HG03066 (cell line): ENCODE measurements at regions not wholly inside any gene's neighbourhood (a gene's known extent, or its start where the extent isn't known, plus 50 kb on each side); places are given as distances from the start of the nearest gene placed in this dataset.

Experiments
- ATAC-seq: cut with Tn5 transposase; IDR thresholded peaks from one replicate; pipeline ENCODE4 v1.9.1; 2021; ENCODE audit warnings: low read depth; ENCODE audit not compliant: unreplicated experiment

DNA sequence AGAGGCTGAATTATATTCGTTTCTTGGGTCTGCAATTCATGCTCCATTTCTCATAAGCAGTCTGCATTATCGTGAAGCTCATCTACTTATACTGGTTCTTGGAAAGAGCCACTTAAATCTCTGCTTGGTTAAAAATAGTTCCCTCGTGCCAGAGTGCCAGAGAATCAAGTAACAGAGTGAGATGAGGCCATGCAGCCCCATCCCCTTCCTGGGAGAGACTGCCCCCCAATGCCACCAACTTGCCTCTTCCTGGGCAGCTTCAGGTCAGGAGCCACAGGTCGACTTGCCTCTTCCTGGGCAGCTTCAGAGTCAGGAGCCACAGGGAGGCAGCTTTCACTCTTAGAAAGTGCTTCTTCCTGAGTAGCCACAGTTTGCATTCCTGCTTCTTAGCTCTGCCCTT lies 223.9 kb upstream of the ZBED5 start:
- ATAC-seq: no peak

DNA sequence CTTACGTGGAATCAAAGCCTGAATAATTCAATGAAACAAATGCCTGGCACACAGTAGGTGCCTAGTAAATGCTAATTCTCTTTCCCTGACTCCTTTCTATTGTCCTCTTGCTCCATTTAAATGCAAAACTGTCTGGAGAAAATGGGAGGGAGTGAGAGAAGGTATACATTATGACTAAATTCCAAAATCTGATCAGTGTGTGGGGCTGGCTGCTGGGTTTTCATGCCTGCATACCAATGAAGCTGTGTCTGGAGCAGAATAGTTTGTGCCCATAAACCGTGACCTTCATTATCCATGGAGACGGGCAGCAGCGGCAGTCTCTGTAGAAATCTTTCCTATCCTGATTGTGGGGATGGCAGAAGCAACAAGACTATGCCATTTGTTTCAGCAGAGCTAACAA lies 223.4 kb upstream of the ZBED5 start:
- no peak for ATAC-seq

DNA sequence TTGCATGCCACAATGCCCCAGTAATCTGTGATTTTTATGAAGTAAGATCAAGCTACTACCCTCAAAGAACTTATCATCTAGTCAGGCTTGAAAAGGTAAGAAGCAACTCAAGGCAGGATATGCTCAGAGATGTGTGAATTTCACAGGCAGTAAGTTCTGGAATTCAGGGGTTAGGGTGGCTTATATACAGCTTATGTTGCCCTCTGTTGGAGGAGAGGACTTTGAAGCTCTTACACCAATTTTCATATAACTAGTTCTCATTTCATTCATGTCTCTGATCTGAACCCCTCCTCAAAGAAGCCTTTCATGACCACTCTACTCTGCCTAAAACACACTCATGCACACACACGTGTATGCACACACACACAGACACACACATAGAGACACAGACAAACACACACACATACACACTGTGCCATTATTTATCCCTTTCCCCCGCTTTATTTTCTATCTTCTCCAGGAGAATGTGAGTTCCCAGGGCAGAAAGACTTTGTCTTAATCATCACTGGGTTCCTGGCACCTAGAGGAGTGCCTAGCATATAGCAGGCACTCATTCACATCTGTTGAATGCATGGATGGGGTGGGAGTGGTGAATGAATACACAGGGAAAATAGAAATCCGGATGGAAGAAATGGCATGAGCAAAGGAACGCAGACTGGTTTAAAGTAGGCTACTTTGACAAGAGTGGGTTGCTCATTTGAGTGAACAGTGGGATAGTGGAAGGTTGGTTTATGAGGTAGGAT lies 220.7 kb upstream of the ZBED5 start:
- no peak for ATAC-seq

DNA sequence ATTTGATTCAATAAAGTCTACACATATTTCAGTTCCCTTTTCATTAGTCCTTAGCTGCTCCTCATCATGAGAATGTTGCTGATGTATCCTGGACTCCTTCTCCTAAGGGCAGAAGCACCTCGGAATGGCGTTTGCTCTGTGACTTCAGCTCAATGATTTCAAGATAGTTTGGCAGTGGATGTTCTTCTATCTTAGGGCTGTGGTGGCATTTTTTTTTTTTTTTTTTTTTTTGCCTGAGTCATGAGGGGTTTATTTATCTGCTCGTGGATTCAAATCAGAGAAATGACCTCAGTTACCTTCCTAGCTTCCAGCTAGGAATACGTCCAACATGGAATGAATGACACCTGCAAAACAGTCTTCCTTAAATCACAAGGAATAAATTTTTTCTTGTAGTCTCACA lies 220.0 kb upstream of the ZBED5 start:
- ATAC-seq: no peak

DNA sequence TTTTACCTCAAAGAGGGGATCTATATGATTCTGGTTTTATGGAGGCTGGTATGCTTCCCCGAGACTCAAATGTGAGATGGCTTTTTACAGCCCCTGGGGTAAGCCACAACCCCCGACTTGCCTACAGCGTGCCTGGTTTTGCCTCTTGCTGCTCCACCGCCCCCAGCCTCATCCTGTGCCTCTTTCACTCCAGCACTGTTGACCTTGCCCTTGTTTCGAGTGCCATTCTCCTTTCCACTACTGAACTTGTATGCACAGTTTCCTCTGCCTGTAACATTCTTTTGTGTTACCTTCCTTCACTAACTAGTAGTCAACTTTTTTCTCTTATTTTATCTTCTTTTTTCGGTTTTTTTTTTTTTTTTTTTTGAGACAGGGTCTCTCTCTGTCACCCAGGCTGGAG lies 219.0 kb upstream of the ZBED5 start:
- ATAC-seq: no peak

DNA sequence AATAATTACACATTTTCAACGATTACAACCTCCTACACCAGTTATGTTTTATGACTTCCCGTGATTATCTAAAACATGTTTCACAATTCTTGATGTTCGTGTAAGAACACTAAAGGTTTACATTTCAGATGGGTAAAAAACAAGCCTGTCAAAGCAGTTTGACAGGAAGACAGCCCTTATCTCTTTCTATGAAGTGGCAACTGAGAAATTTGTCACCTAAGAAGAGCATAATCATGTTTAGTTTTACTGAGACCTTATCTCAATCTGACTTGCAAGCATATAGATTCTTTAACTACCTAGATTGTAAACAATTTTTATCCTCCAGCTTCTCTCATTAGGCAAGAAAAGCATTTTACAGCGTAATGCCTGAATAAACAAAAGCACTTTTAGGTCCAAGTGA lies 218.4 kb upstream of the ZBED5 start:
- no peak for ATAC-seq

DNA sequence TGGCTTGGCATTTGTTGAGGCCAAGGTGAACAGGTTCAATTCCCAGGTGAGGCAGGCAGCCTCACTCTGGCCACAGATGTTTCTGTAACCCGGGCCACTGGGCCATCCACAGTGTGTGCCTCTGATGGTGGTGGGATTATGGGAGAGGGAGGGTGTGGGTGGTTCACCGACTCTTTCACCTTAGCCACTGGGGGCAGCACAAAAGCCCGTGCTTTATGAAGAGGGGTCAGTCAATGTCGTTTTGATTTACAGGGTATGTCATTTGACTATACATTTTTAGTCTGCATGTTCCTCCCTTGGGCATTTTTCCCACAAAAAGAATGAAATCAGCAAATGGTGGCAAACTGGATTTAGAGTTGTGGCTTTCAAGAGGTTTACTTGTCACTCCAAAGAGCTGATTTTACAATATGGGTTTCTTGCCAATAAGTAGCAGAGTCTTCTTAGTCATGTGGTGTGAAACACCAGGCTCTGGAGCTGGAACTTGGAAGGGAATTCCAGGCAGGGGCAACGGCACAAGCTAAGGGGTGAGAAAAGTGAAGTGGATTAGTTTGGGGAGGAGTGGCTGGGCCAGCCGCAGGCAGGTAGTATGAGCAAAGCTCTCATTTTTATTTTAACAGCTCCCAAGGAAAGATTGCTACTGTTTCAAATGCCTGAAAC lies 217.8 kb upstream of the ZBED5 start:
- ATAC-seq: no peak

DNA sequence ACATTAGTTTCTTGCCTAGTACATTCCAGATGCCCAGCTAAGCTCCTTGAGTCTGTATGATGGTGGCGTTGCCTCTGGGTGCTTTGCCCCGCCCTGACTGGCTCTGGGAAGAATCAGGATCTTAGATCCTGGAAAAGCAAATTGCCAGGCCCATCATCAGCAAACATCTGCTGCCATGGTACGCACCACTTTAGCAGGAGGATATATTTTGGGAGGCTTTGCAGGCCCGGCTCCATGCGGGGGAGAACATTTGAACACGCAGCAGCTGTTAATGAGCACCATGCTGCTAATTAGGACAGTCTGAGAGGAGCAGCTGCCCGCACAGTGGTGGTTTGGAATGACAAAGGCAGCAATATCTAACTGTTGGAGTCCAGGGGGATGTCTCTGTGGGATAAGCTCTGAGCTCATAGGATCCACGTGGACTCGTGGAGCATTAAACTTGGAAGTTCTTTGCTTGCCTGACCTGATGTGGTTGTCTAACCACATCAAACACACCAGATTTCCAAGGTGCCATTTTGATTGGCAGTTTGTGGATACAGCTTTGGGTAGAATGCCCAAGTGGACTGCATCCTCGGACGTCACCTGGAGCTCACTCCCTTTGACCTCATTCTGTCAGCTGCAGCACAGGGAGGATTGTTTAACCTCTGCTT lies 217.0 kb upstream of the ZBED5 start:
- ATAC-seq: no peak

DNA sequence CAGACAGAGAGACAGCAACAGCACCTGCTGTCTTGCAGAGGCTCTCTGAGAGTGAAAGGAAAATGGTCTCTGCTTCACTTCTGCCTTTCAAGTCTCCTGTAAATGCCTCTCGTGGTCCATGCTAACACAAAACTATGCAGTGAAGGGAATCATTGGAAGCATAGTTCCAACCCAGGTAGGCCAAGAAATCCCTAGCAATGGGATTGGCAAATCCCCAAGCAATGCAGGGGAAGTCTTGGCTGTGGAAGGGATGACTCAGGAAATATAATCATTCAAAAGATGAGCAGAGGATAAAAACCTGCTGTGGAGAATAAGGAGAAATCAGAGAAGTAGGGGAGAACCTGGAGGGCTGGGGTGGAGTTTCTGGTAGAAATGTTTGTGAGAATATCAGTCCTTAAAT lies 216.1 kb upstream of the ZBED5 start:
- ATAC-seq: no peak

DNA sequence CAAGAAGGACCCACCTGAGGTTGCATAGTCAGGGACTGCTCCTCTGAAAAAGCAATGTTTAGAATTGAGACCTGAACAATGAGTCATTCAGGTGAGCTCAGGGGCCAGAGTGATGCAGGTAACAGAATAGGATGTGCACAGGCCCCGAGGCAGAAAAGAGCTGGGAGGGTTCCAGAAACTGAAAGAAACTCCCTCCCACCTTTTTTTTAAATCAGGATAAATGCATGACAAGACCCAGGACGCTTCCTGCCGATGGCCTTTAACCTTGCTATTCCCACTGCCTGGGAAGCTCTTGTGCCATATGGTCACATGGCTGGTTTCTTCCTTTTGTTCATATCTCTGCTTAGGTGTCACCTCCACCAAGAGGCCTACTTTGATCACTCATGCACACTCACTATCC lies 214.2 kb upstream of the ZBED5 start:
- ATAC-seq: no peak

DNA sequence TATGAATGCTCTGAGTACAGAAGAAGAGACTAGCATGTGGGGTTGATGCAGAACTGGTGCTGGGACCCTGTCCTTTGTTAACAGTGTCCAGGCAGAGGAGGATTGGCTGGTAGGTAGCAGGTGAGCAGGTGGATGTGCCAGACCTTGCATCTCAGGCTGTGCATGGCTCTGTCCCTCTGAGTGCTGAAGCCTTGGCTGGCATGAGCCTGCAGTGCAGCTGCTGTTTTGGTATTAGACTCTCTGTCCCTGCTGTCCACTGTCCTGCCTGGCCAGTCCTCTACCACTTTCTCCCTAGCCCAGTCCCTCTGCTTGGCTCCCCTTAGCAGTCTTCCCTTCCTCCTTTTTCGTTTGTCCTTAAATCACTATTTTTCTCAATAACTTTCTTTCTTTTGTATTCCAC lies 213.6 kb upstream of the ZBED5 start:
- no peak for ATAC-seq

DNA sequence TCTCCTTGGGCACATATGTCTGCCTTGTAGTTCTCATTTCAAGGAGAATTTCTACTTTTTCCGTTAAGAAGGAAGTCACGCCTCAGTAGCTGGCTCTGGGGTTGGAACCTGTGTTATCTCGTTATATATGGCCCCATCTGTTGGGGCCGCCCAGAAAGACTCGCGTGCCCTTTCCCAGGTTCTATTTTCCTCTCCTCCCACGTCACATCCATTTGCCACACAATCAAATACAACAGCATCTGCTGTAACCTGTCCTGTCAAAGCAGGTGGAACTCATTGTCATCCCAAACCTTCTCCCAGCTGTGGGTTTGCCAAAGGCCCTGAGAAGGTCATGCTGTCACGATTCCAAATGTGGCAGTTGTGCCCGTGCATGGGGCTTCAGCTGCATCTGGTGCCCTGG lies 213.1 kb upstream of the ZBED5 start:
- no peak for ATAC-seq

DNA sequence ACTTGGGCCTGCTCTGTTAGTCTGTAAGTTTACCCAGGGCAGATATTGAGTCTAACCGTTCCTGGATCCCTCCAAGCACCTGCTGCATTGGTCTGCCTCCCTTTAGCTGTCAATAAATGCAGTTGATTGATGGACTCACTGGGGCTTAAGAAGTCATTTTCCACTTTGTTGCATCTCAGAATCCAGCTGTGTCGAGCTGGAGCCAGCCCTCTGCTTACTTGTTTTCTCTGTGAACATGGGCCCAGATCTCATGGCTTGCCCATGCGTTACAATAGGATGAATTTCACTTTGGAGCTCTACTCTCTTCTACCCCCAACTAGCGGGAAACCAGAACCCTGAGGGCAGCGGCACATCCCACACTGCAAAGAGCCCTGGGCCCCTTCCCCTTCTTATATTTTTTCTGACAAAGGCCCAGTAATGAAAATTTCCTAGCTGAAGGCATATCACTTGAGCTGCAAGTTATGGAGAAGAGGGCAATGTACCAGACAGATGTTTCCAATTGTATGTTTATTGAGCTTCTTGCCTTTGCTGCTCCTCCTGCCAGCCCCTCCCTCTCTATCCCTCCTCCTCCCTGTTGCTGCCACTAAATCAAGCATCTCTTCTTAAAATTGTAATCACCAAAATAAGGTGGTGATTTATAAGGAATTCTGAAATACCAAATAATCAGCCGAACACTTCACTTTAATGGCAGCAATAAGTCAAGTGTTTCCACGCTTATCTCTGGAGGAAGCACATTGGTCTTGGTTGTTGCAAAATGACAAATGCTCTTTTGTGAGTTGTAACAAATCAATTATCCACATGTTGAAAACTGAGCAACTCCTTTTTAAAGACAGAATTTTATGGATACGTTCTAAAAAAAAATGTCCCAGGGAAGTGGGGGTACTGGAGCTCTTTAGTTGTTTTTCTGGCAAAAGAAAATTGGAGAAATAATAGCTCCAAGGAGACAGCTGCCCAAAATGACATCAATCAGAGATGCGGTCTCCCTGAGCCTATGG lies 212.3 kb upstream of the ZBED5 start:
- no peak for ATAC-seq

DNA sequence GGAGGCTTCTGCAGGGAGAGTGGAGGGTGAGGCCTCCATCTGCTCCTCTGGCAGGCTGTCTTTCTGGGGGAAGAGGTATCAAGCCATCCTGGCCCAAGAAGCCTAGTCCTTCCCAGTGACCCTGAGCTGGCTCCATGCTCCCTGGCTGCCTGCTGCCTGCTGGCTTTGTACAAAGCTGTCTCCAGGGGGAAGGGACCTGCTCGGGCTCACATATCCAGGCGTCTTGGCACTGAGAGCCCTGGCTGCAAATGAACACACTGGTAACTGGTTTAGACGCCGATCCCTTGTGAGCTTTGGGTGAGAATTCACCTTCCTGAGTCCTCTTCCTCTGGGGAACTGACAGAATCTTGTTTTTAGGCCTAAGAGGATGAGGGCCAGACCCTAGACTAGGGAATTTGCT lies 210.3 kb upstream of the ZBED5 start:
- no peak for ATAC-seq

DNA sequence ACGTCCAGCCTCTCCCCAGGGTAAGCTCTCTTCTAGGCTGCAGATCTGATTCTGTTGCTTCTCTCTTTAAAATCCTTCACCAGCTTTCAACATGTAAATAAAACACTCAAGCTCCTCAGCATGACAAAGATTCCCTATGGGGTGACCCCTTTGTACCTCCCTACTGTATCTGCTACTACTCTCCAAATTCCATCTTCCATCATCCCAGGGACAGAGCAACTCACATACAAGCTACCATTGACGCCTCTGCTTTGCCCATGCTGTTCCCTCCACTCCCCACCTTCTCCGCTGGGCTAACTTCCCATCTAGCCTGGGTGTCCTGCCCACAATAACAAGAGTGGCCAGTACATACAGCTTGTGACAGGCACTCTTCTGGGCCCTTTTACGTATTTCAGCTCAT lies 207.5 kb upstream of the ZBED5 start:
- ATAC-seq: no peak

DNA sequence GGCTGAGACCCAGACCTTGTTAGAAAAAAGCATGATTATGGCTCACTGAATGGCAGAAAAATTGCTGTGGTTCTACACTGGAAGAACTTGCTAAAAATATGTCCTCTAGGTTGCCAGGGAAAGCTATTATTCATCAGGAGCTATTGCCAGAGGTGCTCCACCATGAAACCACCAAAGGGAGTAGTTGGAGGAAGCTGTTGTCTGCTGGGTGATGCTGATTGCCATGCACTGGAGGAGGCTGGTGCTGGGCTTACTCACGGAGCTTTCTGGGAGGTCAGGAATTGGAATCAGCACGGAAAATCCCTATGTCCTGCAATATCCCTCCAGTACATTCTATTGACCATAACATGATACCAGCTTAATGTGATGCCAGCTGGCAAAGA lies 199.6 kb upstream of the ZBED5 start:
- no peak for ATAC-seq

DNA sequence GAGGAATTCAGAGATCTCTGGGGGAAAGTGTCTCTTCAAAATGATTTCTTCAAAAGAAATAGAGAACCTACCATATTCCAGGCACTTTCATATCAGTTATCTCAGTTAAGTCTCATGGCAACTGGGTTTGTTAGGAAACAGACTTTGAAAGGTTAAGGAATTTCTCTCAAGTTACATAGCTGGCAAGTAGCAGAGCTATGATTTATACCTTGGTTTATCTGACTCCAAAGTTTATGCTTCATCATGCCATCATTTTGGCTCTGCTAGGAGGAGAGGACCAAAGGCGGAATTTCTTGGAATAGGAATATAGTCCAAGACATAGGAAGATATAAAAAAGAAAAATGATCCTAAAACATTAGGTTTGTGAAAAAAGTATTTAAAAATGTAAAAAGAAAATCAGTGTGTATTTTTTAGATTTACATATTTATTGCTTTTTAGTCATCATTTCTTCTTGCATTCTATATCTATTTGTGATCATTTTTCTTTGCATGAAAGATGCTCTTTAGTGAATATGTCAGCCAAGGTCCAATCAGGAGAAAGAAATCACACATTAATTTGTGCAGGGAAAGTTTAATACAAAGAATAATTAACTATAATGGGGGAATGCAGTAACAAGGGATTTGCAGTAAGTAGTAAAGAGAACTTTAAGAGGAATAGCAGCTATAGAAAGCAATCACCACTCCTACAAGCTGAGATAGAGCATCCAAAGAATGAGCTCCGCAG lies 199.1 kb upstream of the ZBED5 start:
- ATAC-seq: no peak

DNA sequence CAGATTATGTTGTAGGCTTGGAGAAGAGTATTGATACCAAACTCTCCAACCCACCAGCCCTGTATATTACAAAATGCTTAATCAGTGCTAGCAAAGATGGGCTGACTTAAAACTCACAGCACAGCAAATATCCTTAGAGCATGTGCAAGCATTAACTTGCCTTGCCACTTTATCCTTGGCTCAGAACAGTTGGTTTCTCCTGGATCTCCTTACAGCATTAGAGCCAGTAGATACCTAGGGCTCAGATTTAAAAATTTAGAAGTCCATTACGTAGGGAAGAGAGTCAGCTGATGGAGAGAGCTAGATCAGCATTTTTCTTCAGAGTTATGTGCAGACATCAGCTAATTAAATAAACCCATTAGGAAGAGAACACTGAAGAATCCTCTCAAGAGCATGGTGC lies 198.5 kb upstream of the ZBED5 start:
- no peak for ATAC-seq

DNA sequence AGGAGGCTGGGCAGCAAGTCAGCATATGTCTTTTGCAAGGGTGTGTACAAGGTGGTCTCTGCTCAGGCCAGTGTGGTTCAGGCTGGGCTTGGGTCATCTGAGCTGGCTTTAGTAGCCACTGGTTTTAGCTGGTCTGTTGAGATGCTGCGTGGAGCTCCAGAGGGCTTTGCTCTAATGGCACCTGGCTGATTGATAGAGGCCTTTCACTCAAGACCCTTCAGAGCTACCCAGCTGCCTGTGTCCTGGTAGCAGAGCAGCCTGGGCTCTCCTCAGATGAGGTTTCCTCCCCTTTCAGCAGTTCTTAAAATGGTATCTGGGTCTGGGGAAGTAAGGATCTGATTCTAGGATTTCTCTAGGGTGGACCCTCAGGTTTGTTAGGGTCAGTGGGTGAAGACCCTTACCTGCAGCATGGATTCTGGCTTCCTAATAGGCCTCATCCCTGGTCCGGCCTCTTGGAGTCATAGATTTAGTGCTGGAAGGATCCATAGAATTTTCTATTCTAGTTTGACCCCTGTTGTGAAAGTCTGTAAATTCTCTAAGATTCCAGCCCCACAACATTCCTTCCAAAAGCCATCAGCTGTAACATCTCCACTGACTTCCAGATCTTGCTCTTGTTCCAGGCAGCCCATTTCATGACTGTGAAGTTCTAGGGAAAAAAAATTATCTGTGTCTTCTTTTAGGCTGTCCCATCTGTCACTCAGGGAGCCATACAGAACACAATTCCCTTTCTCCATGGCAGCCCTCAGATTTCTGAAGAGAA lies 190.2 kb upstream of the ZBED5 start:
- no peak for ATAC-seq

DNA sequence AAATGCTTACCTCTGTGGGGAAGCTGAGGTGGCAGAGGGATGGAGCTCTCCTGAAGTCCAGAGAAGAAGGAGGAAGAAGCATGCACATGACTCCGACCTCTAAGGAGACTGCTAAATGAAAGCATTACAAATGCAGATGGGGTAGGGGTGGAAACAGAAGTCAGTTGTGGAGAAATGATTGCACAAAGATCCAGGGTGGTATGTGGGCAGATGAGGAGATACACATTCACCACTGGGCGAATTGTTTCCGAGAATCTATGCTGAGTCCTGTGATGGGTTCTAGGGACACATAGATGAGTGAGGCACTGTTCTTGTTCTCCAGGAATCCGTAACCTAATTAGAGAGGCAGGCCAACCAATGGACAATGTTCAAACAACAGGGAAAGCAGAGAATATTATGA lies 188.9 kb upstream of the ZBED5 start:
- ATAC-seq: no peak
